ENCODE measurements at regions not wholly inside any gene's neighbourhood (a gene's known extent, or its start where the extent isn't known, plus 50 kb on each side); places are given as distances from the start of the nearest gene placed in this dataset.

- peak; percentile 49 for TF ChIP-seq CTCF (IDR thresholded peaks at IDR 0.05; ENCODE audit: control insufficient read depth, extremely low read depth, insufficient read depth)
- no peak overlapping the region for H3K4me3 ChIP-seq (ENCODE audit: low read depth, low read length)
- DNase-seq (ENCODE audit: low read depth), result no peak
Measured at GRCh38 chr11:25961539-25961938, 370.4 kb upstream of the ANO3 start.

- 0 out of 2 replicates have a peak, but pooled peaks have one; percentile 9 for TF ChIP-seq CTCF (IDR thresholded peaks at IDR 0.05; ENCODE audit: control insufficient read depth, extremely low read depth, insufficient read depth)
- no peak overlapping the region for H3K4me3 ChIP-seq (ENCODE audit: low read depth, low read length)
- no peak for DNase-seq (ENCODE audit: low read depth)
Measured at GRCh38 chr11:25970726-25971508, 361.0 kb upstream of the ANO3 start.

- TF ChIP-seq CTCF (IDR thresholded peaks at IDR 0.05; ENCODE audit: control insufficient read depth, extremely low read depth, insufficient read depth), result no peak
- DNase-seq (ENCODE audit: low read depth), result no peak
- H3K4me3 ChIP-seq (ENCODE audit: low read depth, low read length), result no peak overlapping the region
Measured at GRCh38 chr11:25980091-25980490, 351.8 kb upstream of the ANO3 start.

DNA sequence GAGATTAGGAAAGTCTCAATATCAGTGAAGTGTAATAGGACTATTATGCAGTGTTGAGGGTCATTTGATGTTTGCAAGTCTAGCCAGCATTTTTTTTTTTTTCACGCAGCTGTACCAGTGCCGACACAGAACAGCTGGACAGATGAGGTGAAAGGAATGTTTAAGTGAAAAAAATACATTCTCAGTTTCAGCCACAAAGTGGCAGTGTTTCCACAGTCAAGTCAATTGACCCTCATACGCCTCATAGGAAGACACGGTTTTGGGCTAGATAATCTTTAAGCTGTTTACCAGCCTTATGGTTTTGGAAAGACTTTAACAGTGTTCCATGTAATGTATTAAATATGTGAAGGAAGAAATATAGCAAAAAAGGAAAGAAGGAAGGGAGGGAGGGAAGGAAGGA lies 349.9 kb upstream of the ANO3 start:
- no peak overlapping the region for H3K4me3 ChIP-seq (ENCODE audit: low read depth, low read length)
- peak; percentile 47 for DNase-seq (ENCODE audit: low read depth)
- peak; percentile 66 for TF ChIP-seq CTCF (IDR thresholded peaks at IDR 0.05; ENCODE audit: control insufficient read depth, extremely low read depth, insufficient read depth)

DNA sequence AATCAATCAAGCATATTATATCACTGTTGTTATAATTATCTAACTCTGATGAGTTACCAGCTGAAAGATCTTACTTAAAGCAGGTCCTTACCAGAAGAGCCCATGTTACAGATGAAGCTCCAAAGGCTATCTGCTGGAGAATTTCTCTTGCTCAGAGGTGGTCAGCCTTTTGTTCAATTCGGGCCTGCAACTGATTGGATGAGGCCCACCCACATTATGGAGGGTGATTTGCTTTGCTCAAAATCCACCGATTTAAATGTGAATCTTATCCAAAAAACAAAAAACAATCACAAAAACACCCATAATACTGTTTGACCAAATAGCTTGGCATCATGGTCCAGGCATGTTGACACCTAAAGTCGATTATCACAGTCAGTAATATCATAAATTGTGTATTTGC lies 348.6 kb upstream of the ANO3 start:
- DNase-seq (ENCODE audit: low read depth), result no peak
- TF ChIP-seq CTCF (IDR thresholded peaks at IDR 0.05; ENCODE audit: control insufficient read depth, extremely low read depth, insufficient read depth), result no peak
- H3K4me3 ChIP-seq (ENCODE audit: low read depth, low read length), result no peak overlapping the region

DNA sequence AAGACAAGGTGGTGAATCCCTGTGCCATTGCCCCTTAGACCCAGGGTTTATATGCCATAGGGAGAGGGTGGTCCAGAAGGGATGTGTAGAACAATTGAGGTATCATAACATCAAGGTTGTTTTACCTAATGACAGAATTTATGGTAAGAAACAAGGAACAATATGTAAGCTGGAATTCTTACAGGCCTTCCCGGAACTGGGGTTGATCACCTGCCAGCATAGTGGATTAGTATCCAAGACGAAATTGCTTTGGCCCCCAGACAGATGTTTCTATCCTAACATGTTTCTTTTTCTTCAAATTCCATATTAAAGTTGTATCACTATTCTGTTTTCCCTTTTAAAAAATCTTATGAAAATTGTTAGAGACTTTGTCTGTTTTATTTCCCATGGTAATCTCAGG lies 343.8 kb upstream of the ANO3 start:
- DNase-seq (ENCODE audit: low read depth), result no peak
- H3K4me3 ChIP-seq (ENCODE audit: low read depth, low read length), result no peak overlapping the region
- TF ChIP-seq CTCF (IDR thresholded peaks at IDR 0.05; ENCODE audit: control insufficient read depth, extremely low read depth, insufficient read depth), result no peak

GRCh38 chr11:25990406-25990805 lies 341.5 kb upstream of the ANO3 start:
- H3K4me3 ChIP-seq (ENCODE audit: low read depth, low read length), result no peak overlapping the region
- no peak for DNase-seq (ENCODE audit: low read depth)
- TF ChIP-seq CTCF (IDR thresholded peaks at IDR 0.05; ENCODE audit: control insufficient read depth, extremely low read depth, insufficient read depth), result no peak

Measured in LNCaP clone FGC (cell line).